ENCODE measurements at regions not wholly inside any gene's neighbourhood (a gene's known extent, or its start where the extent isn't known, plus 50 kb on each side); places are given as distances from the start of the nearest gene placed in this dataset.

GRCh38 chr10:118153287-118153686 lies 106.5 kb upstream of the RAB11FIP2 start:
- Histone ChIP-seq H3K4me1 (ENCODE audit: control insufficient read depth, insufficient read depth, low read length) (no peaks in the 10 kb centered on the region), H3K4me2 (ENCODE audit: low read depth, low read length) (no peak overlapping the region), H3K4me3 (ENCODE audit: insufficient read depth, low read depth, low read length) (no peak overlapping the region), H3K56ac (ENCODE audit: extremely low read depth, insufficient read depth, low read length) (no peak overlapping the region), H3K14ac (replicated peaks; ENCODE audit: low read depth, low read length) (no peak overlapping the region), H4K5ac (ENCODE audit: low read depth, low read length) (no peak overlapping the region), H2BK20ac (ENCODE audit: low read depth, low read length) (no peak overlapping the region), H4K91ac (ENCODE audit: insufficient read depth, low read depth, low read length) (no peak overlapping the region), H3K79me1 (ENCODE audit: low read depth in 1 of 2, low read length in 2 of 2) (no peaks in the 10 kb centered on the region), H3K9me3 (ENCODE audit: control insufficient read depth, insufficient read depth, low read length) (peaks cover 5% of the 10 kb centered on the region; the same call in 1 of the 2 replicates), H3K9ac (ENCODE audit: low read depth, low read length) (no peak overlapping the region), H2AFZ (replicated peaks; ENCODE audit: low read length, poor library complexity) (no peak overlapping the region), H2AK5ac (ENCODE audit: low read depth, low read length) (no peak overlapping the region), H3K23ac (ENCODE audit: low read depth, low read length) (no peak overlapping the region), H2AK9ac (replicated peaks; ENCODE audit: low read depth, low read length, poor library complexity) (no peak overlapping the region), H2BK120ac (ENCODE audit: low read depth, low read length) (no peak overlapping the region), H4K8ac (ENCODE audit: low read depth in 2 of 2, low read length in 2 of 2) (no peak overlapping the region), H3K27ac (ENCODE audit: insufficient read depth, low read length) (no peak overlapping the region), H3K18ac (ENCODE audit: low read depth, low read length) (no peak overlapping the region), H3K36me3 (ENCODE audit: control insufficient read depth, insufficient read depth, low read length) (no peaks in the 10 kb centered on the region), H2BK15ac (ENCODE audit: low read depth, low read length) (no peak overlapping the region), H2BK5ac (ENCODE audit: low read depth, low read length, poor library complexity, severe bottlenecking) (no peak overlapping the region), H3K9me1 (ENCODE audit: insufficient read depth, low read length) (no peaks in the 10 kb centered on the region), H4K20me1 (ENCODE audit: insufficient read depth, low read length) (no peaks in the 10 kb centered on the region), H3K4ac (ENCODE audit: low read depth, low read length) (no peak overlapping the region), H3K27me3 (ENCODE audit: control insufficient read depth, insufficient read depth, low read length) (no peaks in the 10 kb centered on the region)
- in situ Hi-C loops (cut with MboI; ENCODE audit: low sequenced_read_pairs) = no loop called here
- ChIA-PET CTCF (no interaction called here), POLR2A (ENCODE audit: unreplicated experiment) (no interaction called here)
- no TSS peak for BruUV-seq (replicated peaks)
- dilution Hi-C loops (cut with HindIII; ENCODE audit: low sequenced_read_pairs, unreplicated experiment) = no loop called here
- no peak for TF ChIP-seq MAFK (IDR thresholded peaks at IDR 0.05; ENCODE audit: low read depth, low read length)
- DNase-seq (no peak), ATAC-seq (ENCODE audit: low read depth) (no peak)
- intact Hi-C loops (cut with micrococcal nuclease) = no loop called here

Data from IMR-90 (cell line).